Mesendoderm (in vitro differentiated cells): ENCODE measurements at regions not wholly inside any gene's neighbourhood (a gene's known extent, or its start where the extent isn't known, plus 50 kb on each side); places are given as distances from the start of the nearest gene placed in this dataset.

Experiments
- DNase-seq: peaks from one replicate; pipeline ENCODE4 v3.0.0; 2013
- H2AK5ac ChIP-seq: 2 replicates; pipeline ENCODE4 v1.6.1; 2013; ENCODE audit warnings: low read length, inconsistent platforms
- H2BK120ac ChIP-seq: 2 replicates; pipeline ENCODE4 v1.6.1; 2013; ENCODE audit warnings: low read depth, mild to moderate bottlenecking, low read length, moderate library complexity, mixed read lengths
- H2BK15ac ChIP-seq: replicated peaks from 2 replicates; pipeline ENCODE4 v1.6.1; 2013; ENCODE audit warnings: low read depth, mild to moderate bottlenecking, moderate library complexity
- H2BK5ac ChIP-seq: 2 replicates; pipeline ENCODE4 v1.6.1; 2013; ENCODE audit warnings: low read length, inconsistent platforms
- H3K18ac ChIP-seq: 2 replicates; pipeline ENCODE4 v1.6.1; 2013; ENCODE audit warnings: mild to moderate bottlenecking, low read length, mixed read lengths
- H3K23ac ChIP-seq: one replicate; pipeline ENCODE4 v1.6.1; 2013; ENCODE audit warnings: low read length
- H3K27ac ChIP-seq: 2 replicates; pipeline ENCODE4 v1.5.1; 2013; ENCODE audit warnings: low read depth, mild to moderate bottlenecking, inconsistent platforms, low read length, moderate library complexity
- H3K27me3 ChIP-seq: 2 replicates; pipeline ENCODE4 v1.6.1; 2013; ENCODE audit warnings: low read length, control low read depth, mild to moderate bottlenecking, inconsistent platforms; ENCODE audit not compliant: insufficient read depth, poor library complexity
- H3K36me3 ChIP-seq: 2 replicates; pipeline ENCODE4 v1.6.1; 2013; ENCODE audit warnings: low read length, inconsistent platforms; ENCODE audit not compliant: control insufficient read depth, insufficient read depth
- H3K4ac ChIP-seq: one replicate; pipeline ENCODE4 v1.6.1; 2013; ENCODE audit warnings: low read depth, mild to moderate bottlenecking, low read length, moderate library complexity
- H3K4me1 ChIP-seq: 2 replicates; pipeline ENCODE4 v1.6.1; 2013; ENCODE audit warnings: low read depth, low read length, inconsistent platforms; ENCODE audit not compliant: control insufficient read depth
- H3K4me2 ChIP-seq: 2 replicates; pipeline ENCODE4 v1.6.1; 2013; ENCODE audit warnings: low read length
- H3K4me3 ChIP-seq: 2 replicates; pipeline ENCODE4 v1.5.1; 2013; ENCODE audit warnings: mild to moderate bottlenecking, low read length
- H3K56ac ChIP-seq: one replicate; pipeline ENCODE4 v1.6.1; 2013; ENCODE audit warnings: low read length
- H3K79me1 ChIP-seq: 2 replicates; pipeline ENCODE4 v1.6.1; 2013; ENCODE audit warnings: low read length, inconsistent platforms
- H3K79me2 ChIP-seq: 2 replicates; pipeline ENCODE4 v1.6.1; 2013; ENCODE audit warnings: mild to moderate bottlenecking, low read length; ENCODE audit not compliant: control insufficient read depth, insufficient read depth
- H3K9ac ChIP-seq: 2 replicates; pipeline ENCODE4 v1.6.1; 2013; ENCODE audit warnings: low read length, inconsistent platforms
- H4K5ac ChIP-seq: one replicate; pipeline ENCODE4 v1.6.1; 2013; ENCODE audit warnings: low read length
- H4K8ac ChIP-seq: one replicate; pipeline ENCODE4 v1.6.1; 2013; ENCODE audit warnings: low read depth, mild to moderate bottlenecking, control low read depth, low read length, moderate library complexity
- WGBS: extraction: QIAGEN DNeasy Blood & Tissue Kit; methylation state at CpG from one replicate; pipeline ENCODE4 v1.1.7; 2013; ENCODE audit warnings: low lambda C conversion rate, missing lambda C conversion rate; ENCODE audit not compliant: insufficient coverage; ENCODE audit errors: extremely low coverage; 5-methylcytosine and 5-hydroxymethylcytosine counted together

GRCh38 chr18:78919956-78920355 is 59.7 kb upstream of the SALL3 start:
- H2BK15ac ChIP-seq, result no peak overlapping the region
- no peak overlapping the region for H2AK5ac ChIP-seq
- no peaks in the 10 kb centered on the region for H3K36me3 ChIP-seq
- H3K23ac ChIP-seq, result no peak overlapping the region
- H3K27ac ChIP-seq, result no peak overlapping the region
- H3K18ac ChIP-seq, result no peak overlapping the region
- H4K5ac ChIP-seq, result no peak overlapping the region
- WGBS, result no CpG with 5 or more reads among the region's 5 CpGs
- no peak overlapping the region for H3K9ac ChIP-seq
- H3K4me1 ChIP-seq, result no peaks in the 10 kb centered on the region
- H3K4me2 ChIP-seq, result no peak overlapping the region
- no peak overlapping the region for H4K8ac ChIP-seq
- no peak overlapping the region for H3K4me3 ChIP-seq
- H3K27me3 ChIP-seq, result no peaks in the 10 kb centered on the region
- no peak overlapping the region for H3K56ac ChIP-seq
- H3K4ac ChIP-seq, result no peak overlapping the region
- H2BK5ac ChIP-seq, result no peak overlapping the region
- no peak for DNase-seq
- H3K79me2 ChIP-seq, result no peaks in the 10 kb centered on the region
- H2BK120ac ChIP-seq, result no peak overlapping the region
- no peaks in the 10 kb centered on the region for H3K79me1 ChIP-seq

DNA sequence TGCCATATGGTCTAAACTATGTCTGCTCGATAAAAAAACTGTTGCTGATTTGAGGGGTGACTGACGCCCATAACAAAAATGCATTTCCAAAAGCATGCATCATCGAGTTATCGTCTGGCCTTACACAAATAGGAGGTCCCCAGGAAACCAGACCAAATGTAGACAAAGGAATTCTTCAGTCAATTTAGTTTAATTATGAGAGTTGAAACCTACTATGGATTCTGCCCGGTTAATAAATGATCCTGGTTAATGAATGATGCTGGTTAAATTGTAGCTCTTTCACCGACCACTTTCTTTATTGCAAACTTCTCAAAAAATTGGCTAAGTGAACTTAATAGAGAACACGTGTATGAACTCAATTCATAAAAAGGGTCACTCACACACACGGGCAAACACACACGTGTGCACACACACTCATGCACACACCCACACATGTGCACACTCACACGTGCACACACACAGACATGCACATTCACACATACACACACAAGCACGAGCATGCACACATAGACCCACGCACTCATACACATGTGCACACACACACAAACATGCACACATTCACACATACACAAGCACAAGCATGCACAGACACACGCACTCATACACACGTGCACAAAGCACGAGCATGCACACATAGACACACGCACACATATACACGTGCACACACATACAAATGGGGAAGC is 59.0 kb upstream of the SALL3 start:
- Histone ChIP-seq H2AK5ac (no peak overlapping the region), H3K27me3 (no peaks in the 10 kb centered on the region)
- WGBS, result no CpG with 5 or more reads among the region's 17 CpGs

DNA sequence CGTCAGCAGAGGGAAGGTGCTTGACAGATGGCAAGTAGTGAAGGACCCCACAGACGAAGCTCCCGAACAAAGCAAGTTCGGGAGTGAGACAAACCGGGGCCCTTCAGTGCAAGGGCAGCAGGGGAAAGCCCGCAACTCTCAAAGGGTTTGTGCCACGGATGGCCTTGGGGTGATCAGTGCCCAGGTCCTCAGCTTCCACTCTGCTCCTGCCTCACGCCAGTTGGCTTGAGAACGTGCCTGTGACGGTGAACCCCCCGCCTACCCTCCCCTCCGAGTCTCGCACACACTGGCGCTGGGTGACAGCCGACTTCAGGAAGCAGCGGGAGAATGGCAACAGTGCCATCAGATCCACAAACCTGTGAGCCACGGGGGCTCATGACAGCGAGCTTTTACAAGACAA is 56.8 kb upstream of the SALL3 start:
- Histone ChIP-seq H3K79me1 (no peaks in the 10 kb centered on the region), H2AK5ac (no peak overlapping the region), H4K8ac (no peak overlapping the region), H3K4me2 (no peak overlapping the region), H3K4me1 (no peaks in the 10 kb centered on the region), H3K23ac (no peak overlapping the region), H3K56ac (no peak overlapping the region), H3K36me3 (no peaks in the 10 kb centered on the region), H3K79me2 (no peaks in the 10 kb centered on the region), H3K9ac (no peak overlapping the region), H2BK120ac (no peak overlapping the region), H3K27ac (no peak overlapping the region), H3K18ac (no peak overlapping the region), H4K5ac (no peak overlapping the region), H3K27me3 (no peaks in the 10 kb centered on the region), H3K4me3 (no peak overlapping the region), H2BK15ac (no peak overlapping the region), H3K4ac (no peak overlapping the region), H2BK5ac (no peak overlapping the region)
- no peak for DNase-seq
- no CpG with 5 or more reads among the region's 18 CpGs for WGBS

More for the DNA sequence above, 59.0 kb upstream of the SALL3 start:
- no peak for DNase-seq
- no peak overlapping the region for H3K27ac ChIP-seq
- H3K36me3 ChIP-seq, result no peaks in the 10 kb centered on the region
- H2BK15ac ChIP-seq, result no peak overlapping the region
- H3K9ac ChIP-seq, result no peak overlapping the region
- no peak overlapping the region for H3K4ac ChIP-seq
- H3K79me2 ChIP-seq, result no peaks in the 10 kb centered on the region
- H3K56ac ChIP-seq, result no peak overlapping the region
- H2BK5ac ChIP-seq, result no peak overlapping the region
- H4K5ac ChIP-seq, result no peak overlapping the region
- H4K8ac ChIP-seq, result no peak overlapping the region
- H3K4me3 ChIP-seq, result no peak overlapping the region
- no peak overlapping the region for H3K4me2 ChIP-seq
- H3K4me1 ChIP-seq, result no peaks in the 10 kb centered on the region
- H3K23ac ChIP-seq, result no peak overlapping the region
- no peak overlapping the region for H2BK120ac ChIP-seq
- no peaks in the 10 kb centered on the region for H3K79me1 ChIP-seq
- H3K18ac ChIP-seq, result no peak overlapping the region

DNA sequence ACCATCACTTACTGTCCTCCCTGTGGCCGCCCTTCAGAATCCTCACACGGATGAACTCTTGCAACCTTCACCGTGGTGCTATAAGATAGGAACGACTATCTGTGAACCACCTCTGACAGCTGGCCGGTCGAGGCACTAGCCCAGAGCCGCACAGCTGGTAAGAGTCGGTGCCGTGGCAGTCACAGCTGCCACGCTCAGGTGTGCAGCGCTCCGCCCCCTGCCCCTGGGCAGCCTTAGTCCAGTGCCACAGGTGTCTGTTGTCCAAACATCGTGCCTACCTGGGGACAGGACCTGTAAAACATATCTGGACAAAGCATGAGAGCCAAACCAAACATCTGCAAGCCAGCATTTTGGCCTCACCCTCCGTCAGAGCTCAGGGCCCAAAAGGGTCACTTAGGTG is 55.3 kb upstream of the SALL3 start:
- Histone ChIP-seq H3K23ac (no peak overlapping the region), H3K4ac (no peak overlapping the region), H3K4me1 (no peaks in the 10 kb centered on the region), H2AK5ac (no peak overlapping the region), H2BK120ac (no peak overlapping the region), H3K79me2 (no peaks in the 10 kb centered on the region), H4K8ac (no peak overlapping the region), H3K27me3 (no peaks in the 10 kb centered on the region), H2BK5ac (no peak overlapping the region), H3K56ac (no peak overlapping the region), H4K5ac (no peak overlapping the region), H3K27ac (no peak overlapping the region), H3K36me3 (no peaks in the 10 kb centered on the region), H3K4me2 (no peak overlapping the region), H2BK15ac (no peak overlapping the region), H3K4me3 (no peak overlapping the region), H3K79me1 (no peaks in the 10 kb centered on the region), H3K9ac (no peak overlapping the region), H3K18ac (no peak overlapping the region)
- no CpG with 5 or more reads among the region's 14 CpGs for WGBS
- DNase-seq, result no peak

GRCh38 chr18:78924786-78925540 is 54.7 kb upstream of the SALL3 start:
- no CpG with 5 or more reads among the region's 43 CpGs for WGBS

More at GRCh38 chr18:78924786-78925540, 54.7 kb upstream of the SALL3 start:
- no peaks in the 10 kb centered on the region for H3K79me1 ChIP-seq
- no peak overlapping the region for H3K56ac ChIP-seq
- no peak overlapping the region for H4K8ac ChIP-seq
- no peak overlapping the region for H3K27ac ChIP-seq
- no peaks in the 10 kb centered on the region for H3K79me2 ChIP-seq
- no peak overlapping the region for H3K18ac ChIP-seq
- no peaks in the 10 kb centered on the region for H3K4me1 ChIP-seq
- no peak overlapping the region for H4K5ac ChIP-seq
- H3K4me3 ChIP-seq, result no peak overlapping the region
- no peak overlapping the region for H3K4me2 ChIP-seq
- no peak overlapping the region for H3K4ac ChIP-seq
- H2BK5ac ChIP-seq, result no peak overlapping the region
- no peaks in the 10 kb centered on the region for H3K36me3 ChIP-seq
- no peak overlapping the region for H3K9ac ChIP-seq
- DNase-seq, result no peak
- H2BK15ac ChIP-seq, result no peak overlapping the region
- H3K27me3 ChIP-seq, result no peaks in the 10 kb centered on the region
- H3K23ac ChIP-seq, result no peak overlapping the region
- no peak overlapping the region for H2BK120ac ChIP-seq
- H2AK5ac ChIP-seq, result no peak overlapping the region
